ENCODE measurements at regions not wholly inside any gene's neighbourhood (a gene's known extent, or its start where the extent isn't known, plus 50 kb on each side); places are given as distances from the start of the nearest gene placed in this dataset.

DNA sequence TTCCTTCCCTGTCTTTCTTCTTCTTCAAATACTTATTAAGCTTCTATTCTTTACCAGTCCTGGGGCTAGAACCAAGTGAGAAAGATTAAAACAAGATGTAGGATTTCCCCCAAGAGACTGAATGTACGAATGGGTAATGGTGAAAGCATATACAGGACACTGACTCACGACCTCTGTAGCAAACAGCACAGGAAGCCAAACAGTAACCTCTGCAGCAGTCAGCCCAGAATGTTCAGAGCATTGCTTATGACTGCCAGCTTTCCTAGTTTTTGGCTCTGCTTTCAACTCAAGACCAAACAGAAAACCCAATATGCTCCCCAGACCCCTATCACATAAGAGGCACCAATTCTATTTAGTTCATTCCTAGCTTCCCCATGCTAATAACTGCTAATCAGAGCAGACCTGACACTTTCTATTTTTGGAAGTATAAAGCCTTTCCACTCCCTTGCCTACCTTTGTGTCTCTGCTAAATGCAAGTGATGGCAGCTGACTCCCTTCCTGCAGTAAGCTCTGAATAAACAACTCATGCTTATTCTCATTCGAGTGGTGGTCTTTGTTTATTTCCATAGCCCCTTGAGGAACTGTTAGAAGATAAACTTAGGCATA lies 690.6 kb downstream of the EPM2A start:
- TF ChIP-seq, protein P1, sequence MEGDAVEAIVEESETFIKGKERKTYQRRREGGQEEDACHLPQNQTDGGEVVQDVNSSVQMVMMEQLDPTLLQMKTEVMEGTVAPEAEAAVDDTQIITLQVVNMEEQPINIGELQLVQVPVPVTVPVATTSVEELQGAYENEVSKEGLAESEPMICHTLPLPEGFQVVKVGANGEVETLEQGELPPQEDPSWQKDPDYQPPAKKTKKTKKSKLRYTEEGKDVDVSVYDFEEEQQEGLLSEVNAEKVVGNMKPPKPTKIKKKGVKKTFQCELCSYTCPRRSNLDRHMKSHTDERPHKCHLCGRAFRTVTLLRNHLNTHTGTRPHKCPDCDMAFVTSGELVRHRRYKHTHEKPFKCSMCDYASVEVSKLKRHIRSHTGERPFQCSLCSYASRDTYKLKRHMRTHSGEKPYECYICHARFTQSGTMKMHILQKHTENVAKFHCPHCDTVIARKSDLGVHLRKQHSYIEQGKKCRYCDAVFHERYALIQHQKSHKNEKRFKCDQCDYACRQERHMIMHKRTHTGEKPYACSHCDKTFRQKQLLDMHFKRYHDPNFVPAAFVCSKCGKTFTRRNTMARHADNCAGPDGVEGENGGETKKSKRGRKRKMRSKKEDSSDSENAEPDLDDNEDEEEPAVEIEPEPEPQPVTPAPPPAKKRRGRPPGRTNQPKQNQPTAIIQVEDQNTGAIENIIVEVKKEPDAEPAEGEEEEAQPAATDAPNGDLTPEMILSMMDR (IDR thresholded peaks at IDR 0.05): no peak
- TF ChIP-seq POLR2A (IDR thresholded peaks at IDR 0.05): no peak
- TF ChIP-seq POLR2AphosphoS5 (IDR thresholded peaks at IDR 0.05): no peak

Data from upper lobe of left lung (tissue), 4 donors.